IMR-90 (cell line): ENCODE measurements at regions not wholly inside any gene's neighbourhood (a gene's known extent, or its start where the extent isn't known, plus 50 kb on each side); places are given as distances from the start of the nearest gene placed in this dataset.

Source experiments
- ATAC-seq: fragments of 200-7000 bp; cut with Tn5 transposase; 2 replicates; pipeline ENCODE4 v1.9.1; 2020; ENCODE audit warnings: low read depth, mild to moderate bottlenecking, moderate library complexity
- BruUV-seq: library from RNA; stranded (reverse); fragments of 400-500 nt; replicated peaks from 2 replicates; lab custom pipeline; 2021; lab: Mats Ljungman, UMichigan
- CTCF ChIA-PET: fragments of 300-600 bp; formaldehyde crosslinking; extraction: SDS; loops from one replicate; lab custom pipeline; 2021; ENCODE audit warnings: antibody characterized with exemption; lab: Yijun Ruan, JAX
- POLR2A ChIA-PET: fragments of 300-600 bp; sonication (Branson Sonifier 250); formaldehyde crosslinking; loops from one replicate; lab custom pipeline; 2022; ENCODE audit warnings: antibody characterized with exemption; ENCODE audit not compliant: unreplicated experiment; lab: Charles Lee
- DNase-seq: peaks from one replicate; pipeline ENCODE4 v3.0.0; 2013
- H2AFZ ChIP-seq: replicated peaks from 2 replicates; pipeline ENCODE3; 2013; ENCODE audit warnings: low read length, mild to moderate bottlenecking; ENCODE audit not compliant: poor library complexity
- H2AK5ac ChIP-seq: 2 replicates; pipeline ENCODE4 v1.6.1; 2013; ENCODE audit warnings: low read depth, low read length, inconsistent platforms
- H2AK9ac ChIP-seq: replicated peaks from 2 replicates; pipeline ENCODE3; 2013; ENCODE audit warnings: mild to moderate bottlenecking, low read depth, low read length, moderate library complexity; ENCODE audit not compliant: poor library complexity
- H2BK120ac ChIP-seq: 2 replicates; pipeline ENCODE4 v1.6.1; 2013; ENCODE audit warnings: low read depth, low read length, inconsistent platforms
- H2BK15ac ChIP-seq: 3 replicates; pipeline ENCODE4 v1.6.1; 2013; ENCODE audit warnings: low read depth, low read length, inconsistent platforms
- H2BK20ac ChIP-seq: 2 replicates; pipeline ENCODE4 v1.6.1; 2013; ENCODE audit warnings: low read depth, mild to moderate bottlenecking, inconsistent platforms, low read length, moderate library complexity
- H2BK5ac ChIP-seq: 2 replicates; pipeline ENCODE4 v1.6.1; 2013; ENCODE audit warnings: mild to moderate bottlenecking, low read depth, low read length, inconsistent platforms; ENCODE audit not compliant: poor library complexity, severe bottlenecking
- H3K14ac ChIP-seq: replicated peaks from 2 replicates; pipeline ENCODE4 v1.6.1; 2013; ENCODE audit warnings: low read depth, low read length, inconsistent platforms
- H3K18ac ChIP-seq: 2 replicates; pipeline ENCODE4 v1.6.1; 2013; ENCODE audit warnings: low read depth, low read length, control low read depth
- H3K23ac ChIP-seq: 2 replicates; pipeline ENCODE4 v1.6.1; 2013; ENCODE audit warnings: low read depth, low read length, inconsistent platforms
- H3K27ac ChIP-seq: 2 replicates; pipeline ENCODE4 v1.5.1; 2013; ENCODE audit warnings: mild to moderate bottlenecking, control low read depth, low read length; ENCODE audit not compliant: insufficient read depth
- H3K27me3 ChIP-seq: 2 replicates; pipeline ENCODE4 v1.6.1; 2013; ENCODE audit warnings: low read length; ENCODE audit not compliant: control insufficient read depth, insufficient read depth
- H3K36me3 ChIP-seq: 2 replicates; pipeline ENCODE4 v1.6.1; 2013; ENCODE audit warnings: low read length, mixed read lengths; ENCODE audit not compliant: control insufficient read depth, insufficient read depth
- H3K4ac ChIP-seq: 2 replicates; pipeline ENCODE4 v1.6.1; 2013; ENCODE audit warnings: low read depth, low read length, inconsistent platforms
- H3K4me1 ChIP-seq: 2 replicates; pipeline ENCODE4 v1.6.1; 2013; ENCODE audit warnings: low read length, mixed read lengths; ENCODE audit not compliant: control insufficient read depth, insufficient read depth
- H3K4me2 ChIP-seq: 2 replicates; pipeline ENCODE4 v1.6.1; 2013; ENCODE audit warnings: low read depth, mild to moderate bottlenecking, control low read depth, low read length, moderate library complexity
- H3K4me3 ChIP-seq: 2 replicates; pipeline ENCODE4 v1.5.1; 2013; ENCODE audit warnings: low read depth, mild to moderate bottlenecking, control low read depth, low read length, moderate library complexity; ENCODE audit not compliant: insufficient read depth
- H3K56ac ChIP-seq: 2 replicates; pipeline ENCODE4 v1.6.1; 2013; ENCODE audit warnings: low read length, inconsistent platforms; ENCODE audit not compliant: insufficient read depth; ENCODE audit errors: extremely low read depth
- H3K79me1 ChIP-seq, 2 experiments: 2 replicates each; pipeline ENCODE4 v1.6.1; 2013; ENCODE audit warnings: low read length in 2 of 2, inconsistent platforms in 1 of 2, low read depth in 1 of 2
- H3K9ac ChIP-seq: 2 replicates; pipeline ENCODE4 v1.6.1; 2013; ENCODE audit warnings: low read depth, low read length, control low read depth
- H3K9me1 ChIP-seq: 2 replicates; pipeline ENCODE4 v1.6.1; 2013; ENCODE audit warnings: low read length, inconsistent platforms; ENCODE audit not compliant: insufficient read depth
- H3K9me3 ChIP-seq: 2 replicates; pipeline ENCODE4 v1.6.1; 2013; ENCODE audit warnings: low read length; ENCODE audit not compliant: control insufficient read depth, insufficient read depth
- H4K20me1 ChIP-seq: 2 replicates; pipeline ENCODE4 v1.6.1; 2013; ENCODE audit warnings: low read length, inconsistent platforms; ENCODE audit not compliant: insufficient read depth
- H4K5ac ChIP-seq: 2 replicates; pipeline ENCODE4 v1.6.1; 2013; ENCODE audit warnings: mild to moderate bottlenecking, low read depth, low read length, control low read depth
- H4K8ac ChIP-seq, 2 experiments: 2 replicates each; pipeline ENCODE4 v1.6.1; 2013; ENCODE audit warnings: low read depth in 2 of 2, low read length in 2 of 2, control low read depth in 1 of 2, inconsistent platforms in 1 of 2
- H4K91ac ChIP-seq: 2 replicates; pipeline ENCODE4 v1.6.1; 2013; ENCODE audit warnings: low read depth, low read length, inconsistent platforms; ENCODE audit not compliant: insufficient read depth
- CHD1 ChIP-seq: IDR thresholded peaks from 2 replicates; pipeline ENCODE4 v1.6.1; 2012; ENCODE audit warnings: low read depth, low read length, improper control_type of control experiment
- CTCF ChIP-seq: conservative IDR thresholded peaks from 2 replicates; pipeline ENCODE4 v1.5.1; 2012; ENCODE audit warnings: mild to moderate bottlenecking, low read depth, low read length, improper control_type of control experiment
- MAFK ChIP-seq: IDR thresholded peaks from 2 replicates; pipeline ENCODE4 v1.6.1; 2012; ENCODE audit warnings: low read depth, low read length, improper control_type of control experiment
- MAZ ChIP-seq: IDR thresholded peaks from 2 replicates; pipeline ENCODE4 v1.6.1; 2012; ENCODE audit warnings: low read depth, mild to moderate bottlenecking, low read length, improper control_type of control experiment, moderate library complexity, borderline replicate concordance
- NFE2L2 ChIP-seq: fragments of 150-350 bp; IDR thresholded peaks from 2 replicates; pipeline ENCODE4 v1.6.1; 2016; ENCODE audit warnings: low read depth, mild to moderate bottlenecking, low read length
- RCOR1 ChIP-seq: IDR thresholded peaks from 2 replicates; pipeline ENCODE4 v1.6.1; 2012; ENCODE audit warnings: mild to moderate bottlenecking, low read length, improper control_type of control experiment; ENCODE audit not compliant: insufficient replicate concordance
- RFX5 ChIP-seq: IDR thresholded peaks from 2 replicates; pipeline ENCODE4 v1.8.0; 2012; ENCODE audit warnings: low read depth, mild to moderate bottlenecking, low read length, moderate library complexity
- SMC3 ChIP-seq: fragments of 150-350 bp; IDR thresholded peaks from 2 replicates; pipeline ENCODE4 v1.6.1; 2016; ENCODE audit warnings: low read depth, mild to moderate bottlenecking, antibody characterized with exemption, low read length, moderate library complexity
- USF2 ChIP-seq: fragments of 150-350 bp; IDR thresholded peaks from 2 replicates; pipeline ENCODE4 v1.6.1; 2017; ENCODE audit warnings: mild to moderate bottlenecking, antibody characterized with exemption, low read length, low read depth
- WGBS, 2 experiments: methylation state at CpG; one replicate each; pipeline versions ENCODE4 v1.1.5 to v1.1.7; 2013; ENCODE audit warnings: missing lambda C conversion rate in 2 of 2; ENCODE audit not compliant: insufficient read length in 1 of 2; ENCODE audit errors: extremely low coverage in 2 of 2; 5-methylcytosine and 5-hydroxymethylcytosine counted together
- dilution Hi-C: fragments of 300-500 bp; cut with HindIII; formaldehyde crosslinking; loops from one replicate; pipeline ENCODE4 v1.14.3; 2018; ENCODE audit warnings: low sequenced_read_pairs; ENCODE audit not compliant: unreplicated experiment
- in situ Hi-C: fragments of 300-500 bp; cut with MboI; formaldehyde crosslinking; loops from 3 replicates; pipeline ENCODE4 v1.14.3; 2019; ENCODE audit warnings: low sequenced_read_pairs, inconsistent platforms, mixed read lengths
- intact Hi-C: fragments of 100-400 bp; cut with micrococcal nuclease; formaldehyde crosslinking; loops from 2 replicates; pipeline ENCODE4 v1.10.0; 2022
- TF ChIP-seq, protein P1 (sequence below): fragments of 150-350 bp; IDR thresholded peaks from 2 replicates; pipeline ENCODE4 v1.6.1; 2016; ENCODE audit warnings: low read depth, mild to moderate bottlenecking, low read length, moderate library complexity, borderline replicate concordance

- Histone ChIP-seq H3K4ac (no peak overlapping the region), H2BK5ac (no peak overlapping the region), H4K20me1 (no peaks in the 10 kb centered on the region), H2BK20ac (no peak overlapping the region), H3K23ac (no peak overlapping the region), H3K9ac (no peak overlapping the region), H3K79me1 (no peaks in the 10 kb centered on the region), H3K18ac (no peak overlapping the region), H2AK9ac (no peak overlapping the region), H4K5ac (no peak overlapping the region), H3K36me3 (no peaks in the 10 kb centered on the region), H3K9me1 (peaks cover 2% of the 10 kb centered on the region), H4K91ac (no peak overlapping the region), H3K27me3 (peaks cover 2% of the 10 kb centered on the region; the same call in 1 of the 2 replicates), H3K9me3 (no peaks in the 10 kb centered on the region), H4K8ac (no peak overlapping the region), H3K4me1 (no peaks in the 10 kb centered on the region), H3K4me3 (no peak overlapping the region), H3K14ac (no peak overlapping the region), H3K56ac (no peak overlapping the region), H2BK120ac (no peak overlapping the region), H2AFZ (no peak overlapping the region), H3K4me2 (no peak overlapping the region), H2AK5ac (no peak overlapping the region), H3K27ac (no peak overlapping the region), H2BK15ac (no peak overlapping the region)
- CTCF ChIA-PET: interaction anchor here (1.1 to 1.6 kb wide), 2 partner anchors 9 to 12 kb away, joined by 3 read pairs; no protein-coding TSS in a partner anchor
- BruUV-seq: no TSS peak
- WGBS, 2 experiments: 81% methylated on average over 3 of the region's 4 CpGs; no CpG with 5 or more reads in 1 of the 2 experiments
- no peak for ATAC-seq
- in situ Hi-C loops: no loop called here
- no peak for DNase-seq
- no peak for TF ChIP-seq CHD1
- no peak for TF ChIP-seq MAZ
- TF ChIP-seq MAFK: no peak
- TF ChIP-seq RFX5: no peak
- TF ChIP-seq, protein P1, sequence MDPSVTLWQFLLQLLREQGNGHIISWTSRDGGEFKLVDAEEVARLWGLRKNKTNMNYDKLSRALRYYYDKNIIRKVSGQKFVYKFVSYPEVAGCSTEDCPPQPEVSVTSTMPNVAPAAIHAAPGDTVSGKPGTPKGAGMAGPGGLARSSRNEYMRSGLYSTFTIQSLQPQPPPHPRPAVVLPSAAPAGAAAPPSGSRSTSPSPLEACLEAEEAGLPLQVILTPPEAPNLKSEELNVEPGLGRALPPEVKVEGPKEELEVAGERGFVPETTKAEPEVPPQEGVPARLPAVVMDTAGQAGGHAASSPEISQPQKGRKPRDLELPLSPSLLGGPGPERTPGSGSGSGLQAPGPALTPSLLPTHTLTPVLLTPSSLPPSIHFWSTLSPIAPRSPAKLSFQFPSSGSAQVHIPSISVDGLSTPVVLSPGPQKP: no peak
- no peak for TF ChIP-seq SMC3
- TF ChIP-seq CTCF: no peak
- TF ChIP-seq NFE2L2: no peak
- TF ChIP-seq RCOR1: no peak
- TF ChIP-seq USF2: no peak
- dilution Hi-C loops: no loop called here
- POLR2A ChIA-PET: no interaction called here
- intact Hi-C loops: no loop called here
Measured at GRCh38 chr12:105613269-105613668, 282.8 kb downstream of the C12orf75 start.
